ENCODE measurements at regions not wholly inside any gene's neighbourhood (a gene's known extent, or its start where the extent isn't known, plus 50 kb on each side); places are given as distances from the start of the nearest gene placed in this dataset.

DNA sequence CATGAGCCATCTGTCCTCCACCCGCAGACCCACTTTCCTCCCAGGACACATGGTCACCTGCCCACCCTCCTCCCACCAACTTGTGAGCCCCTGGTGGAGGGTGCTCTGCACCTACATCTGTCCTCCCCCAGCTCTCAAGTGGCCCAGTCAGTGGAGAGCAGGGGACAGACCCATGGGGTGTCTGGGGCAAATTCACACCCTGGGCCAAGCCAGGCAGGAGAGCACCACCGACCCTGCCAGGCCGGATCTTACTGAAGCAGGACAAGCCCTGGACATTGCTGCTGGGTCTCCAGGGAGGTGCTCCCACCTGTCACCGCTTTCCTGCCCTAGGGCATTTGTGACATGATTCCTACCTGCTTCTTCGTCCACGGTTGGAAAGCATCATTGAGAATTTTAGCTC, 221.6 kb downstream of the TUBA3C start:
- TF ChIP-seq, protein P1, sequence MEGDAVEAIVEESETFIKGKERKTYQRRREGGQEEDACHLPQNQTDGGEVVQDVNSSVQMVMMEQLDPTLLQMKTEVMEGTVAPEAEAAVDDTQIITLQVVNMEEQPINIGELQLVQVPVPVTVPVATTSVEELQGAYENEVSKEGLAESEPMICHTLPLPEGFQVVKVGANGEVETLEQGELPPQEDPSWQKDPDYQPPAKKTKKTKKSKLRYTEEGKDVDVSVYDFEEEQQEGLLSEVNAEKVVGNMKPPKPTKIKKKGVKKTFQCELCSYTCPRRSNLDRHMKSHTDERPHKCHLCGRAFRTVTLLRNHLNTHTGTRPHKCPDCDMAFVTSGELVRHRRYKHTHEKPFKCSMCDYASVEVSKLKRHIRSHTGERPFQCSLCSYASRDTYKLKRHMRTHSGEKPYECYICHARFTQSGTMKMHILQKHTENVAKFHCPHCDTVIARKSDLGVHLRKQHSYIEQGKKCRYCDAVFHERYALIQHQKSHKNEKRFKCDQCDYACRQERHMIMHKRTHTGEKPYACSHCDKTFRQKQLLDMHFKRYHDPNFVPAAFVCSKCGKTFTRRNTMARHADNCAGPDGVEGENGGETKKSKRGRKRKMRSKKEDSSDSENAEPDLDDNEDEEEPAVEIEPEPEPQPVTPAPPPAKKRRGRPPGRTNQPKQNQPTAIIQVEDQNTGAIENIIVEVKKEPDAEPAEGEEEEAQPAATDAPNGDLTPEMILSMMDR (IDR thresholded peaks at IDR 0.05 in 2 of 3, conservative IDR thresholded peaks at IDR 0.05 in 1 of 3; ENCODE audit: borderline replicate concordance in 1 of 3, insufficient read depth in 1 of 3, low read depth in 2 of 3, low read length in 2 of 3): no peak
- TF ChIP-seq, protein P2, sequence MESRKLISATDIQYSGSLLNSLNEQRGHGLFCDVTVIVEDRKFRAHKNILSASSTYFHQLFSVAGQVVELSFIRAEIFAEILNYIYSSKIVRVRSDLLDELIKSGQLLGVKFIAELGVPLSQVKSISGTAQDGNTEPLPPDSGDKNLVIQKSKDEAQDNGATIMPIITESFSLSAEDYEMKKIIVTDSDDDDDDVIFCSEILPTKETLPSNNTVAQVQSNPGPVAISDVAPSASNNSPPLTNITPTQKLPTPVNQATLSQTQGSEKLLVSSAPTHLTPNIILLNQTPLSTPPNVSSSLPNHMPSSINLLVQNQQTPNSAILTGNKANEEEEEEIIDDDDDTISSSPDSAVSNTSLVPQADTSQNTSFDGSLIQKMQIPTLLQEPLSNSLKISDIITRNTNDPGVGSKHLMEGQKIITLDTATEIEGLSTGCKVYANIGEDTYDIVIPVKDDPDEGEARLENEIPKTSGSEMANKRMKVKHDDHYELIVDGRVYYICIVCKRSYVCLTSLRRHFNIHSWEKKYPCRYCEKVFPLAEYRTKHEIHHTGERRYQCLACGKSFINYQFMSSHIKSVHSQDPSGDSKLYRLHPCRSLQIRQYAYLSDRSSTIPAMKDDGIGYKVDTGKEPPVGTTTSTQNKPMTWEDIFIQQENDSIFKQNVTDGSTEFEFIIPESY (IDR thresholded peaks at IDR 0.05; ENCODE audit: extremely low read depth, insufficient replicate concordance, low read length): no peak
- TF ChIP-seq, protein P3, sequence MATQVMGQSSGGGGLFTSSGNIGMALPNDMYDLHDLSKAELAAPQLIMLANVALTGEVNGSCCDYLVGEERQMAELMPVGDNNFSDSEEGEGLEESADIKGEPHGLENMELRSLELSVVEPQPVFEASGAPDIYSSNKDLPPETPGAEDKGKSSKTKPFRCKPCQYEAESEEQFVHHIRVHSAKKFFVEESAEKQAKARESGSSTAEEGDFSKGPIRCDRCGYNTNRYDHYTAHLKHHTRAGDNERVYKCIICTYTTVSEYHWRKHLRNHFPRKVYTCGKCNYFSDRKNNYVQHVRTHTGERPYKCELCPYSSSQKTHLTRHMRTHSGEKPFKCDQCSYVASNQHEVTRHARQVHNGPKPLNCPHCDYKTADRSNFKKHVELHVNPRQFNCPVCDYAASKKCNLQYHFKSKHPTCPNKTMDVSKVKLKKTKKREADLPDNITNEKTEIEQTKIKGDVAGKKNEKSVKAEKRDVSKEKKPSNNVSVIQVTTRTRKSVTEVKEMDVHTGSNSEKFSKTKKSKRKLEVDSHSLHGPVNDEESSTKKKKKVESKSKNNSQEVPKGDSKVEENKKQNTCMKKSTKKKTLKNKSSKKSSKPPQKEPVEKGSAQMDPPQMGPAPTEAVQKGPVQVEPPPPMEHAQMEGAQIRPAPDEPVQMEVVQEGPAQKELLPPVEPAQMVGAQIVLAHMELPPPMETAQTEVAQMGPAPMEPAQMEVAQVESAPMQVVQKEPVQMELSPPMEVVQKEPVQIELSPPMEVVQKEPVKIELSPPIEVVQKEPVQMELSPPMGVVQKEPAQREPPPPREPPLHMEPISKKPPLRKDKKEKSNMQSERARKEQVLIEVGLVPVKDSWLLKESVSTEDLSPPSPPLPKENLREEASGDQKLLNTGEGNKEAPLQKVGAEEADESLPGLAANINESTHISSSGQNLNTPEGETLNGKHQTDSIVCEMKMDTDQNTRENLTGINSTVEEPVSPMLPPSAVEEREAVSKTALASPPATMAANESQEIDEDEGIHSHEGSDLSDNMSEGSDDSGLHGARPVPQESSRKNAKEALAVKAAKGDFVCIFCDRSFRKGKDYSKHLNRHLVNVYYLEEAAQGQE (IDR thresholded peaks at IDR 0.05; ENCODE audit: low read depth): no peak

Measured in HCT116 (cell line).